ENCODE measurements at regions not wholly inside any gene's neighbourhood (a gene's known extent, or its start where the extent isn't known, plus 50 kb on each side); places are given as distances from the start of the nearest gene placed in this dataset.
"Not testable (repeated sequence)": the region's sequence is repeated elsewhere in the genome, so short reads cannot be mapped to it uniquely, and the experiment has no call there.

DNA sequence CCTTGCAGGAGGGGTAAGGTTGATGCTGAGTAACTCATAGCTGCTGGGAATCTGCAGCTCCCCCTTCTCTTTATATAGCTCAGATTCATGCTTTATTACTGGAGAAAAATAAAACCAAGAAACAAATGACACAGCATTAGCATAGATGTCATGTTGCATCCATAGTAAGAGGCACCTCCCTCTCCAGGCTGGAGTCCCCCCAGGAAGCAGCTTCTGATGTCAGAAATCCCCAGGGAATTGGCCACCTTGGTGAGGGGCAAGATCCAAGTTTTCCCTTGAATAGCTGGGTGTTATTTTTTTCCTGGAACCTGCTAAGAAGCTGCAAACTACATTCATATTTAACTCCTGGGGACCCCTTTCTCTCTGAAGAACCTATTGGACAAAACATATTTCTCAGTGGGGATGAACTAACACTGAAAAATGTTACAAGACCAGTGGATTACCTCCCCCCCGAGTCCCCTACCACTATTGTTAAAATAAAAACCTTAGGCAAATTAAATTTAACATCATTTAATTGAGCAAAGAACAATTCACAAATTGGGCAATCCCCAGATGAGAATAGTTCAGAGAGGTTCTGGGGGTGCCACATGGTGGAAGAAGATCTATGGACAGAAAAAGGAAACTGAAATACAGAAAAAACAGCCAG is 163.7 kb upstream of the NAMPT start:
- no peak for DNase-seq

DNA sequence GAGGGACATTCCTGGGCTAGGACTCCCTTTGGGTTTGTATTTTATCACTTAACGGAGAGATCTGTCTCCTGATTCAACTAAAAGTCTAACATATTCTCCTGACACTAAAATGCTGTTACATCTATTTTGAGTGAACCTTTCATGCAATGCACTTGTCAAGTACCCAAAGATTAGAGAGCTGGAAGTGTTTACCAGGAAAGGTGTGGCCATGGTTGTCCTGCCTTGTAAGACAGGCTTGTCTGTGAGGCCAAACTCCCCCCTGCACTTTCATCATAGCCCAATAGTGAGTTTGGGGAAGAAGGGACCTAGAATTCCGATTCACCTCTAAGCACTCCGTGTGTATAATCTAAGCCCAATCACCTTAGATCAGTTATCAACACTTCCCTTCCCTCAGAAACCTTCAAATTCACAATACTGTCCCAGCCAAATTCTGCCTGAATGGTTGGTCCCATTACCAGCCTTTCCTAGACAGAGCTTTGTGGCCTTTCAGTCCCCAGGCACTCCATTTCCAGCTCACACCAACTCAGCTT is 162.6 kb upstream of the NAMPT start:
- no peak for DNase-seq

DNA sequence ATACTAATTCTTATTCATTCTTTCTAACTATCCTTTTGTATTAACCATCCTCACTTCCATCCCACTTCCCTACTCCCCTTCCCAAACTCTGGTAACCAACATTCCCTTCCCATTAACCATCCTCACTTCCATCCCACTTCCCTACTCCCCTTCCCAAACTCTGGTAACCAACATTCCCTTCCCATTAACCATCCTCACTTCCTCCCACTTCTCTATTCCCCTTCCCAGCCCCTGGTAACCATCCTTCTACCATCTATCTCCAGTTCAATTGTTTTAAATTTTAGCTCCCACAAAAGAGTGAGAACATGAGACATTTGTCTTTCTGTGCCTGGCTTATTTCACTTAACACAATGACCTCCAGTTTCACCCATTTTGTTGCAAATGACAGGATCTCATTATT is 160.6 kb upstream of the NAMPT start:
- DNase-seq: not testable (repeated sequence)

DNA sequence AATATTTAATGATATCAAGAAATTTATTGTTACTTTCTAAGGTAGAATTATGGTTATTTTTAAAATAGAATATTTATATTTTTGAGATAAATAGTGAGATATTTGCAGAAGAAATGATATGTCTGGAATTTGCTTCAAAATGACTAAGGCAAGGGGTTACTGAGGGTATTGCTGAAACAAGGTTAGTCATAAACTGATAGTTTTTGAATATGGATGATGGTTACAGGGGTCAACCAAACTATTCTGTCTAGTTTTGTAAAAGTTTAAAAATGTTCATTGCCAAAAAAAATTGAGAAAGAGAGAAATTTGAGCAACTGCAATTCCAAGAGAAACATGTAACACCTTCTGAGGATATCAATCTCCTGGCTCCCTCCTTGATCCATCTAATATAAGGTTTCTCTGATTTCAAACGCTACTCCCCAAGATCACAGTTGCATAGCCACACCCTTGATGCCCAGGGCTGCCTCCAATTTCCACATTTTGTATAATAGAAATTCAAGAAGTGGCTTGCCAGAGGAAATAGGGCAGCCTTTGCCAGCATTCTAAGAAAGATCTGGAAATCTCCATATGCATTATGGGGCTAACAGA is 159.4 kb upstream of the NAMPT start:
- DNase-seq: no peak

DNA sequence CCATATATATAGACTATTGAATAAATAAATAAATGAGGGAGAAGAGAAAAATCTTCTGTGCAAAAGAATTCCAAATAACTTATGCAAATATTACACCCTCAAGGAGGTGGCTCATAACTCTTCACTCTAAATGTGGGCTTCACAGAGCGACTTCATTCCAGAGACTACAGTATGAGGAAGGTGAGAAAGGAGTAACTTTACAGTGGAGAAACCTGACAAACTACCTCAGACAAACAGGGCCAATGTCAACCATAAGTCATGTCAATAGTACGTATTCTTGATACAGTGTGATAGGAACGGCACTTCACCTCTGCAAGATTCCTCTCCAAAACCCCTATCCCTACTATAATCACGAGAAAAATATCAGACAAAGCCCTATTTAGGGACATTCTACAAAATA is 158.4 kb upstream of the NAMPT start:
- DNase-seq: no peak

DNA sequence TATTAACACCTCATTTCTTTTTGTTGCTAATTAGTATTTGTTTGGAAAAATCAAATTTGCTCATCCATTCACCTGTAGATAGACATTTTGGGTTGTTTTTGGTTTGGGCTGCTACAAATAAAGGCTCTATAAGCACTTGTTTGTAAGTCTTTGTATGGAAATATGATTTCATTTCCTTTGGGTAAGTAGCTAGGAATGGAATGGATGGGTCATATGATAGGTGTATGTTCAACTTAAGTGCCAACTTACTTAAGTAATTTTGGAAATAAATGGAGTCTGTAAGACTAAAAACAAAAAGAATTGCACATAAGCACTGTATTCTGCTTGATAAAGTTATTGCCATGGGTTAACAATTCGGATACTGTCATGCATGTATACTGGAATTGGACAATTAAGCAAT is 157.7 kb upstream of the NAMPT start:
- no peak for DNase-seq

DNA sequence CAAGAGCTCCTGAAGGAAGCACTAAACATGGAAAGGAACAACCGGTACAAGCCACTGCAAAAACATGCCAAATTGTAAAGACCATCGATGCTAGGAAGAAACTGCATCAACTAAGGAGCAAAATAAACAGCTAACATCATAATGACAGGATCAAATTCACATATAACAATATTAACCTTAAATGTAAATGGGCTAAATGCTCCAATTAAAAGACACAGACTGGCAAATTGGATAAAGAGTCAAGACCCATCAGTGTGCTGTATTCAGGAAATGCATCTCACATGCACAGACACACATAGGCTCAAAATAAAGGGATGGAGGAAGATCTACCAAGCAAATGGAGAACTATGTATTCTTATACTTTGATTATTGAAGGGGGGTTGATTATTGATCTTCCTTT is 156.6 kb upstream of the NAMPT start:
- DNase-seq: not testable (repeated sequence)

DNA sequence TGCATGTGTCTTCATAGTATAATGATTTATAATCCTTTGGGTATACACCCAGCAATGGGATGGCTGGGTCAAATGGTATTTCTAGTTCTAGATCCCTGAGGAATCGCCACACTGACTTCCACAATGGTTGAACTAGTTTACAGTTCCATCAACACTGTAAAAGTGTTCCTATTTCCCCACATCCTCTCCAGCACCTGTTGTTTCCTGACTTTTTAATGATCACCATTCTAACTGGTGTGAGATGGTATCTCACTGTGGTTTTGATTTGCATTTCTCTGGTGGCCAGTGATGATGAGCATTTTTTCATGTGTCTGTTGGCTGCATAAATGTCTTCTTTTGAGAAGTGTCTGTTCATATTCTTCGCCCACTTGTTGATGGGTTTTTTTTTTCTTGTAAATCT is 152.2 kb upstream of the NAMPT start:
- DNase-seq: not testable (repeated sequence)

DNA sequence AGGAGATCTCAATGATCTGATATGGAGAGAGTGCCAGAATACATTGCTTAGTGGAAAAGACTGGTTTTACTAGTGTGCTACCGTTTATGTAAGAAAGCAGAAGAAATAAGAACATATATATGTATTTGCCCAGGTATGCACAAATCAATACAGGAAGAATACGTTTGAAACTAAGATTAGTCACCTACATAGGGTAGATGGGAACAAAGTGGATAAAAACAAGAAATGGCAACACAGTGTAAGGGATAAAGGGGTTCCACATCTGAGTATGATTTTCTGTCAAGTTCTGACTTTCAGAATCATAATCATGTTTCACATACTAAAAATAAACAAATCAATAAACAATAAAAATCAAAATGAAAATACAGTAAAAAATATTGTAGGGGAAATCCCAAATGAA is 148.6 kb upstream of the NAMPT start:
- no peak for DNase-seq

DNA sequence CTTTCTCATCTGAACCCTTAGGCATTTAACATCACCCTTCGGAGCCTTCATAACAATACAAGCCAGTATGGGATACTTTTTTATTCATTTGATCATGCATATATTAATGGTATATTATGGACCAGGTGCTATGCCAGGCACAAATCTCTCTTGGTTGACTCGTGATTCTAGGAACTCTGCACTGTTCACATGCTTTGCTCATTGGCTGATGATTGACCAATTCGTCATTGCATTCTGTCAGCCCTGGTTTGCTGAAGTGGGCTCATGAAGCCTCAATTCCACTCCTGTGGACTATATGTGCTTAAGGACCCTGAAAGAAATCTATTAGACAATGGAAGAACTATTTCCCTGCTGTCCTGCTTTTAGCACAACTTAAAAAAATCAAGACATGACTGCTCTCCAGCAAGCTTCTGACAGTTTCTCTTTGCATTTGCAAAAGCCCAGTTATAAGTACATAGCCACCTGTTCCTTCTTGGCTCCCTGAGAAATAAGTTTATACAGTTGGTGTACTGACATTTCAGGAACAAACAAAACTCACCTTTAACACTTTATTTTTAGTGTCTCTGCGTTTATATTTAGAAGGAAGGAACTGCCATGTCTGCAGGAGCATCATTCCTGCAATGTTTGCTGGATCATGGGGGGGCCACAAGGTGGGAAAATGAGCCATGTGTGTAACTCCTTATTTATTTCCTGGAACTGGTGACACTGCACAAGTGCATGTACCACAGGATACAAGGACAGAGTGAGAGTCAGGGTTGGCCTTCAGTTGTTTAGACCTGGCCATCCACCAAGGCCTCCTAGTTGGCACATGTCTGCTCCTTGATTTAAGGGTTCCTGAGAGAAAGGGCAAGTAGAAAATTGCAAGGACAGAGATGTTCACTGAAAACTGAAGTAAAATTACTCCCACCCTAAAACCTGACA is 146.0 kb upstream of the NAMPT start:
- DNase-seq: no peak

DNA sequence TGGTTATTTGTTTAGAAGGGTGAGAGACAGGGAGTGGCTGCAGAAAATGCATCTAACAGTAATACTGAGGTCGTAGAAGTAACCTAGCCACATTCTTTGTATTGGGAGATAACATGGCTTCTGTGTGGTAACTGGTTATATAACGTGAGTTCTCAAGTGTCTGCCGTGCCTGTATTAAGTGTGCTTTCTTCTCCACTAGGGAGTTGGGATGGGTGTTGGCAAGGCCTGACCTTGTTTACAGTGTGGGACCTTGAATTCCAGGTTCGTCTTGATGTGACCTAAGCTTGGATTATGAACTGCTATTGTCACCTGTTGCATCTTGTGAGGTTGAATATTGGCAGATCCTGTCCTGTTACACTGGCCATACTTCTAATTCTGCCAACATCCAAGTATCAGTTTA is 145.3 kb upstream of the NAMPT start:
- no peak for DNase-seq

DNA sequence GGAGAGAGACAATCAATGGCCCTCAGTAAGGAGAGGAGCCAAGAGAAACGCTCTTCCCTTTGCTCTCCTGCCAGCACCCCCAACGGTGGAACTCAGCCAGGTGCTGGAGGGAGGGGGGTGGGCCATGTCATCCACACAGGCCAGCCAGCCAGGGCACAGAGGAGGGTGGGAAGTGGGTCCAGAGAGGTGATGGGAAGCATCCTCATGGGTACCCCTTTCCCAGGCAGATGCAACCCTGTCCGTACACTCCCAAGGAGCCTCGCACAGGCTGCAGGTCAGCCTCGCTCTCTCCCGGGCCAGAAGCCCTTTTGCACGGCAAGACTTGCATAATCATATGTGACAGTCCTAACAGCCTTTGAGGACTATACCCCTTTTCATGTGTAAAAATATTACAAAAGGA is 142.0 kb upstream of the NAMPT start:
- DNase-seq: no peak

DNA sequence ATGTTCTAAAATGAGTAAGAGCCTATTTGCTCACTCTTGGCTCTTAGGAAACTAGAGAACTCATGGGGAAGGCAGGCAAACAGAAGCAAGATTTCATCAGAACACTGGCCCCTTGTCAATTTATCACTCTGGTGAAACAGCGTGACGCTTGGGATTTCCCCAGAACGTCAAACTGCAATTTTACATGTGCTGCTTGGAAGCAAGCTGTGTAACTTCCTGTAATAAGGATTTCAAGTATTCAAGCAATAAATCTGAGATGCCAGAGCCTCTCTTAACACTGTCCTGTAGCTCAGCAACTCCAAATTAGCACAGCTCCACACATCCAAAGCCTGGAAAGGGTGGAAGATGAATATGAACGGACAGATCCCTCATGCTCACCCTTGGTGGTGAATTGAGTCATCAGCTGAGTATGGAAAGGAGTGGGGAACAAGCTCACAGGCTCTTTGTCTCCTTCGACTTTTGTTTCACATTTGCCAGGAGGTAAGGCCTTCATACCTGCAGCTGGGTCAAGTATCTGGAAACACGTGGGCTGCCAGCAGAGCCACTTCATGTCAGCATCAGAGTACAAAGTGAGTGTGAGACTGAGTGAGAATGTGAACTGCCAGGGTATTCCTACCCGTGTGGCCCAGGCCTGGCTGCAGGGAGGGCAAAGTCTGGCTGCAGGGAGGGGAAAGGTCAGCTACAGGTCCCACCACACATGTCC is 140.4 kb upstream of the NAMPT start:
- DNase-seq: no peak

DNA sequence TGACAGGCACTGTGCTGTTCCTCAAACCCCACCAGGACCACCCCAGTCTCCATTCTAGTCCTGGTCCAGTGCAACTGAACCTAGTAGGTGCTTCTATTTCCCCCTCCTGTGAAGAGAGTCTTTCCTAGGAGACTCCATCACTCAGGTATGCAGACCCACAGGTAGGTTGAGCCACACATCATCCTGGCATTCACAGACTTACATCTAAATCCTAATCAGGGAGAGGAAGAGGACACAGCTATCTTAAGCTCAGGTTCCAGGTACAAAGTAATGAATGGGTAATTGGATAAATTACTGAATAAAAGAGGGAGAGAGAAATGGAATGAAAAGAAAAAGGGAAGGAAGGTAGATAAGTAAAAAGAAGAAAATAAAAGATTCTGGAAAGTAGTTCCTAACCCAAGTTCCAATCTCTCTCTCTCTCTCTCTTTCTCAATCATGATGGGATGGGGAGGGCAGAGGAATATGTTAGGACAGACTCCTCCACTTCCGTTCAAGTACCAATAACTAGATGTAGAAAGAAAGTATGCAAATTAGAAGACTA is 139.8 kb upstream of the NAMPT start:
- DNase-seq: no peak

DNA sequence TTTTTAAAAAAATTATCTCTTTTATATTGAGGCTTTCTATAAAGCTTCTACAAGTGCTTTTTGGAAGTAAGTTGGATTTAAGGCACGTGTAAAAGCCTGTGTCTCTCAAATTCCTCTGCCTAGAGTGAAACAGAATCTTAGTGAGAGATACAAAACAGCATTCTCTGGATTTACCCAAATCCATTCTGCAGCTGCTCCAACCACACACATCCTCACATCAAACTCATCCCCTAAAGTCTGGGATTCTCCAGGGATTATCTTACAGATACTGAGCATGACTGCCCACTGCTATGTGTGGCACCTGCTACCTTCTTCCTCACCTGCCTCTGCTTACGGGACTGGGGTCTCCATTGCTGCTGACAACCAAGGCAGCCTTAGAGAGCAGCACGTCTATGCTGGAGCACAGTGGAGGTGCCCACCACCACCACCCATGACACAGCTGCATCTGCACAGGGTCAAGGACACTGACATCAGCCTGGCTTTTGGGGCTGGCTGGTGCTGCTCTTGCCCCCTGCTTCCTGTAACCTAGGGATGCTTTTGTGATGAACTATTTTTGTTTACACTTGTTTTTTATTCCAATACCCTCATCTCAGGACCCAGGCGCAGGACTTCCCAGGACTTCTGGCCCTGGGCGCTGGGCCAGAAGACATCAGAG is 139.2 kb upstream of the NAMPT start:
- DNase-seq: no peak

DNA sequence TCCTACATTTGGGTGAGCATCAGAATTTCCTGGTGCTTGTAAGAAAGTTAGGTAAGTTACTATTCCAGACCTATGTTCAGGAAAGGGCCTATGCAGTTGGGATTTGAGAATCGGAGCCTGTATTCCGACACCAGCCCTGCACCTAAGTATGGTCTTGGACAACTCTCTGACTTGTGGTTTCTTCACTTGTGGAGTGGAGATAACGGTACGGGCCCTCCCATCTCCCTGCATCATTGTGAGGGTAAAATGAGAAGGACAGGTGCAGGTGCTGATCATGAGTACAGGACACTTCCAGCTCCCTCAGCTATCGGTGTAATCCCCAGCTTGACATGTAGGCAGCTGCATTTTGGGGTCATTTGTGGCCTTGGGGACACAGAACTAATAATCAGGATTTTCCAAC is 138.3 kb upstream of the NAMPT start:
- no peak for DNase-seq

DNA sequence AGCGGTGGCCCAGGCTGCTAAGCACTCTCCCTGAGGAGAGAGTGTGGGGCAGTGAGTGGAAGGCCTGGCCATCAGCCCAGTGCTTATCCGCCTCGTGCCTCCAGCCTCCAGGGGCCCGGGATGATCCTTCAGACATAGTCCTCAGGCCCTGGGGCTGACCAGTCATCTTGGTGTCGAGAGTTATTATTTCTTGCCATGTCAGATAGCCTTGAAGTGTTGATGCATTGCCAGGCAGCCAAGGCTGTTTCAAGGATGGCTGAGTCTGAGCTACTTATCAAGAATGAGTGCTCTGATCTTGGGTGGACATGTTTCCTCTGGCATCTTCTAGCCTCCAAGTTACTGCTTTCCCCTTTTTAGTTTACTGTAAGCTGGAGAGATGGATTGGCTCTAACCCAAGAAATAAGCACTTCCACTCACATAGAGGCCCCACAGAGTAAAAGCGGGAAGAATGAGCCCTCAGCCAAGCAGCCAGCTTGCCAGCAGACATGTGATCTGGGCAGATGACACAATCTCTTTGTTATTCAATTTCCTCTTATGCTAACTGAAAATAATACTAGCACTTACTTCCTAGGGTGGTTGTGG is 136.5 kb upstream of the NAMPT start:
- DNase-seq: no peak

DNA sequence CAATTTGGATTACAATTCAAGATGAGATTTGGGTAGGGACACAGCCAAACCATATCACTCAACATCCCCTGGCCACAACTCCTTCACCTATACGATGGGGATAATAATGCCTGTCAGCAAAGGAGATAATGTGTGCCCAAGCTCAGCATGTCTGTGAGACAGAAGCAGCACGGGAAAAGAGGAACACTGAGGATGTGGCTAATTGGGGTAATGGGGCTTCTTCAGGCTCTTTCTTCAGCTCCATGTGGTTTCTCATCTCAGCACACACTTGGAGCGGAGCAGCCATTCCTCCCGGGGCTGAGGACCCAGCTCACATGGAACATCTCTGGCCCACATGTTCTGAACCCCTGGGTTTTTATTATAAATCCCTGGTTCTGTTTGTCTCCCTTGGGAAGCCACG is 136.0 kb upstream of the NAMPT start:
- DNase-seq: no peak

DNA sequence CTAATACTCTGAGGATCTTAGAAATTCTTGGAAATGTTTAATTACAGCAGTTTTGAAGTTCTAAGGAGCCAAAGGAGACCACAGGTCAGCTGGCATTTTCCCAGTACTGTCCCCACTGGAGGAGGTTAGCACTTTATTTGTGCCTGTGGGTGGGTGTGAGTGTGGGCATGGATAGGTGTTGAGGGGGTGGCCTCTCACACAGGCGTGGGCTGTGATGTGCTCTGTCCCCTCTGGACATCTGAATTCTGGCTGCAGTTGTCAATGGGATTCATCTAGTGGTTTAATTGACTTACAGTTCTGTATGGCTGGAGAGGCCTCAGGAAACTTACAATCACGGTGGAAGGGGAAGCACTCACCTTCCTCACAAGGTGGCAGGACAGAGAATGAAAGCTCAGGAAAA is 135.4 kb upstream of the NAMPT start:
- no peak for DNase-seq

DNA sequence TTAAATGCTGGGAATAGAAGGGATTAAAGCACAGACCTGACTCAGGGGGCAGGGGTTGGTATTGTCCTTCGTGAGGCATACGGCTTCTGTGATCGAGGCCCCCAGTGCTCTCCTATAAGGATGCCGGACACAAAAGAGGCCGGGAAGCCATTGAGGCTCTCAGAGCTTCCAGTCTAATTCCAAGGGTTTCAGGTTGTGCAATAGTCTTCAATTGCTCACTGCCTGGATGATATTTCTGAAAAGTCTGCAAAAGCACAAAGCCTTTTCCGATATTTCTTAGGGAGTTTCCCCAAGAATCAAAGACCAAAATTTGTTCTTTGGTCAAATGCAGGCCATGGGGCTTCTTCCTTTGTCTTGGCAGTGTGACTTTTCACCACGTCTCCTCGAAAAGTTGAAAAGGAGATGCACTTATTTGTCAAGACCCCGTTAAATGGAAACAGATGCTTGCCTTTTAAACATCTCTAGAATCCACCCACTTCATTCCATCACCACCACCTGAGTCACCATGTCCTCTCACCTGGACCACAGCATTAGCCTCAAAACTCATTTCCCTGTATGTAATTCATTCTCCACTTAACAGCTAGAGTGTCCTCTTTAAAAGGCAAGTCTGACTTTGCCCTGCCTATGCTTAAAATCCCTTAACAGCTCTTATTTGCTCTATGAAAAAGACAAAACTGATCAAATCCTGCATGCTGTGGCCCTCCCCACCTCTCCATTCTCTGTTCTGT is 134.8 kb upstream of the NAMPT start:
- DNase-seq: no peak

DNA sequence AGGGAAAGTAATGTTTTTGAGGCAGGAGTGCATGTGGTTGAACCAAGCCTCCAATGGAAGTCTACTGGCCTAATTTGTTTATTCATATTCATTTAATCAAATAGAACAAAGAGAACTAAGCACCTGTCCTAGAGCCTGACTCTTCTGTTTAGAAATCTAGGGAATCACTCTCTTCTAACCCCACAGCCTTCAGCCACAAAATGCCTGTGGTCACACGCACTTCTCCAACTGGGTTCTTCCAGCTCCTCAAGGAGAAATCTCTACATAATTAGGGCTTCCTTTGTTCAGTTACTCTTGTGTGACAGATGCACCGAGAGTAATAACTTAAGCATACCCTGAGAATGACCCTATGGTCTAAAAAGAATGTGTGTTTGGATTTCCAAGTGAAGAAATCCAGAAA is 133.7 kb upstream of the NAMPT start:
- no peak for DNase-seq

All from NCI-H2081 treated with DMSO at 0.1 percent for 48 hours (cell line).